K562 (cell line): ENCODE measurements at regions not wholly inside any gene's neighbourhood (a gene's known extent, or its start where the extent isn't known, plus 50 kb on each side); places are given as distances from the start of the nearest gene placed in this dataset.
"Not testable (repeated sequence)": the region's sequence is repeated elsewhere in the genome, so short reads cannot be mapped to it uniquely, and the experiment has no call there.

Experiments used
- ATAC-seq: fragments of 200-7000 bp; cut with Tn5 transposase; 3 replicates; pipeline ENCODE4 v1.9.1; 2020; ENCODE audit warnings: moderate library complexity
- BruUV-seq: library from RNA; stranded (reverse); fragments of 400-500 nt; replicated peaks from 2 replicates; lab custom pipeline; 2021; lab: Mats Ljungman, UMichigan
- CTCF ChIA-PET: fragments of 300-600 bp; formaldehyde crosslinking; extraction: SDS; loops from one replicate; lab custom pipeline; 2021; ENCODE audit warnings: low intra/inter-chr PET ratio; lab: Yijun Ruan, JAX
- POLR2A ChIA-PET: fragments of 300-600, 350-650 bp; sonication (Branson Sonifier 250); formaldehyde crosslinking; extraction: SDS; loops from one replicate; lab custom pipeline; 2021; ENCODE audit warnings: antibody characterized with exemption, inconsistent platforms; lab: Yijun Ruan, JAX
- DNase-seq, 4 experiments: peaks; one replicate each; pipeline versions ENCODE4 v3.0.0 to v3.0.0-alpha.2; 2011 to 2018; ENCODE audit warnings: low spot score in 3 of 4, mixed read lengths in 3 of 4; ENCODE audit errors: extremely low read depth in 1 of 4
- FAIRE-seq: peaks from 2 replicates; lab custom pipeline; 2011; peaks lifted over from hg19 to GRCh38; lab: Jason Lieb, UNC
- H2AFZ ChIP-seq: 2 replicates; pipeline ENCODE4 v1.6.0; 2011; ENCODE audit warnings: low read depth, low read length, control low read depth, inconsistent platforms
- H3K27ac ChIP-seq: fragments of 200-600 bp; 3 replicates; pipeline ENCODE4 v1.8.0; 2011; ENCODE audit warnings: low read depth, mild to moderate bottlenecking, control low read depth, inconsistent platforms, low read length, moderate library complexity, mixed read lengths; ENCODE audit errors: extremely low read depth
- H3K27me3 ChIP-seq, 2 experiments: fragments of 300-600 bp in 1 of 2; 2 replicates in 1 of 2; 3 replicates in 1 of 2; pipeline versions ENCODE4 v1.6.0 to v1.8.0; 2011; ENCODE audit warnings: inconsistent platforms in 2 of 2, low read length in 2 of 2, mild to moderate bottlenecking in 1 of 2, mixed read lengths in 1 of 2, moderate library complexity in 1 of 2; ENCODE audit not compliant: control insufficient read depth in 2 of 2, insufficient read depth in 2 of 2
- H3K36me3 ChIP-seq: fragments of 300-600 bp; 3 replicates; pipeline ENCODE4 v1.8.0; 2011; ENCODE audit warnings: mild to moderate bottlenecking, low read length, inconsistent platforms; ENCODE audit not compliant: control insufficient read depth, insufficient read depth
- H3K4me1 ChIP-seq, 2 experiments: fragments of 200-600 bp in 1 of 2; replicated peaks in 1 of 2; 2 replicates in 1 of 2; 3 replicates in 1 of 2; pipeline versions ENCODE4 v1.5.1 to v1.8.0; 2011; ENCODE audit warnings: inconsistent platforms in 2 of 2, low read length in 2 of 2, mild to moderate bottlenecking in 1 of 2, mixed read lengths in 1 of 2, moderate library complexity in 1 of 2; ENCODE audit not compliant: control insufficient read depth in 2 of 2, insufficient read depth in 2 of 2
- H3K4me2 ChIP-seq: 2 replicates; pipeline ENCODE4 v1.6.1; 2011; ENCODE audit warnings: low read length, control low read depth, inconsistent platforms, mixed read lengths; ENCODE audit not compliant: insufficient read depth
- H3K4me3 ChIP-seq: fragments of 200-600 bp; sonication (generic), shearing (Covaris generic); 2 replicates; pipeline ENCODE4 v1.5.1; 2016; ENCODE audit warnings: control low read depth, inconsistent platforms
- H3K79me2 ChIP-seq: fragments of 200-600 bp; 3 replicates; pipeline ENCODE4 v1.8.0; 2011; ENCODE audit warnings: low read length, inconsistent platforms; ENCODE audit not compliant: control insufficient read depth, insufficient read depth
- H3K9ac ChIP-seq, 2 experiments: 2 replicates each; pipeline versions ENCODE4 v1.6.0 to v1.6.1; 2011; ENCODE audit warnings: low read depth in 2 of 2, low read length in 2 of 2, control low read depth in 1 of 2, inconsistent platforms in 1 of 2, mild to moderate bottlenecking in 1 of 2, mixed read lengths in 1 of 2; ENCODE audit not compliant: insufficient read depth in 1 of 2
- H3K9me1 ChIP-seq: one replicate; pipeline ENCODE4 v1.6.0; 2011; ENCODE audit warnings: inconsistent platforms, mild to moderate bottlenecking, low read length, moderate library complexity; ENCODE audit not compliant: control insufficient read depth, insufficient read depth
- H3K9me3 ChIP-seq: replicated peaks from 2 replicates; pipeline ENCODE4 v1.5.1; 2011; ENCODE audit warnings: low read depth, low read length, inconsistent platforms; ENCODE audit not compliant: control insufficient read depth, insufficient read depth
- H4K20me1 ChIP-seq: replicated peaks from 2 replicates; pipeline ENCODE4 v1.6.1; 2011; ENCODE audit warnings: low read length, inconsistent platforms, mixed read lengths; ENCODE audit not compliant: control insufficient read depth, insufficient read depth
- C11orf30 ChIP-seq: fragments of 450-650 bp; IDR thresholded peaks from 2 replicates; pipeline ENCODE4 v1.6.1; 2016; ENCODE audit warnings: low read depth, mild to moderate bottlenecking
- CCAR2 ChIP-seq: fragments of 200-400 bp; formaldehyde crosslinking; IDR thresholded peaks from 2 replicates; pipeline ENCODE4 v1.6.1; 2017; ENCODE audit warnings: mild to moderate bottlenecking, low read depth, low read length
- ETV6 ChIP-seq, 3 experiments: fragments of 150-350 bp in 1 of 3; sonication (generic) in 1 of 3; formaldehyde crosslinking in 1 of 3; IDR thresholded peaks; 2 replicates each; pipeline versions ENCODE4 v1.6.1 to v1.8.0; 2014 to 2022; ENCODE audit warnings: borderline replicate concordance in 2 of 3, low read depth in 2 of 3, antibody characterized with exemption in 1 of 3, low read length in 1 of 3, mild to moderate bottlenecking in 1 of 3, missing genetic modification reagents in 1 of 3
- ID3 ChIP-seq, 2 experiments: fragments of 250-450 bp in 1 of 2; fragments of 450-650 bp in 1 of 2; sonication (Bioruptor Pico) in 1 of 2; IDR thresholded peaks; 2 replicates each; pipeline versions ENCODE4 v1.6.1 to v1.8.0; 2016 to 2021; ENCODE audit warnings: mild to moderate bottlenecking in 2 of 2, moderate library complexity in 2 of 2, missing compliant biosample characterization in 1 of 2, missing genetic modification characterization in 1 of 2
- NRF1 ChIP-seq, 2 experiments: fragments of 450-650 bp; IDR thresholded peaks in 1 of 2; conservative IDR thresholded peaks in 1 of 2; 2 replicates each; pipeline ENCODE4 v1.6.1; 2014; ENCODE audit warnings: mild to moderate bottlenecking in 2 of 2
- POLR2A ChIP-seq: fragments of 450-650 bp; conservative IDR thresholded peaks from 2 replicates; pipeline ENCODE4 v1.6.1; 2016
- RREB1 ChIP-seq: fragments of 250-450 bp; sonication (Bioruptor Pico); IDR thresholded peaks from 2 replicates; pipeline ENCODE4 v1.4.0; 2020
- SREBF2 ChIP-seq: sonication (generic); formaldehyde crosslinking; IDR thresholded peaks from 2 replicates; pipeline ENCODE4 v1.4.0; 2020; ENCODE audit warnings: mild to moderate bottlenecking, missing genetic modification reagents
- TAL1 ChIP-seq: fragments of 450-650 bp; IDR thresholded peaks from 2 replicates; pipeline ENCODE4 v1.6.1; 2016; ENCODE audit warnings: mild to moderate bottlenecking
- ZBTB8A ChIP-seq: fragments of 450-650 bp; IDR thresholded peaks from 2 replicates; pipeline ENCODE4 v1.6.1; 2018; ENCODE audit warnings: mild to moderate bottlenecking, moderate library complexity; ENCODE audit not compliant: partially characterized antibody
- in situ Hi-C: fragments of 300-500 bp; cut with MboI; formaldehyde crosslinking; loops from 4 replicates; pipeline ENCODE4 v1.15.0; 2018; ENCODE audit warnings: inconsistent platforms, mixed read lengths
- intact Hi-C: fragments of 100-400 bp; cut with micrococcal nuclease; formaldehyde crosslinking; loops from 2 replicates; pipeline ENCODE4 v1.14.2; 2022

DNA sequence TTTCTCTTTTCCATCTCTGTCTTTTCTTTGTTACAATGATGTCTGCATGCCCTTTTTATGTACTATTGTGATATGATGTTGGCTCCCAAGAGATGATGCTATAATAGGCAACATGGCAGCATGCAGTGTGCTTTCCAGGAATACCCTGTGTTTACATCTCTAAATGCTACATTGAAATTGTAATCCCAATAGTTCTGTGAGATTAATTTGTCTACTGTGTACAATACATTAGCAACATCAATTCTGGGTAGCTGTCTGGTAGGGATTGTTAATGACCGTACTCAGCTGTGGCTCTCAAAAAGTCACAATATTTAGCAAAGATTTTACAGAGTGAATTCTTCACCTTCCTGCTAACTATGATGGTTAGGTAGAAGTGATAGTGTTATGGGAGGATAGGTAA, 225.6 kb upstream of the MMS22L start (continued):
- TF ChIP-seq RREB1 (CRISPR knock-in tag) = no peak
- TF ChIP-seq POLR2A = no peak
- no peak for TF ChIP-seq SREBF2 (CRISPR knock-in tag)
- no peak for TF ChIP-seq CCAR2
- no peak for TF ChIP-seq C11orf30
- TF ChIP-seq NRF1 (conservative IDR thresholded peaks at IDR 0.05 in 1 of 2, IDR thresholded peaks at IDR 0.05 in 1 of 2) = no peak
- TF ChIP-seq TAL1 = no peak
- TF ChIP-seq ID3 (CRISPR knock-in tag; IDR thresholded peaks at IDR 0.05) = no peak
- TF ChIP-seq ID3 (tag; IDR thresholded peaks at IDR 0.05) = no peak
- TF ChIP-seq ZBTB8A = no peak
- TF ChIP-seq ETV6 (IDR thresholded peaks at IDR 0.05; ENCODE audit: borderline replicate concordance in 1 of 2, low read depth in 2 of 2, low read length in 1 of 2) = no peak
- no peak for TF ChIP-seq ETV6 (CRISPR knock-in tag; IDR thresholded peaks at IDR 0.05; ENCODE audit: borderline replicate concordance)

DNA sequence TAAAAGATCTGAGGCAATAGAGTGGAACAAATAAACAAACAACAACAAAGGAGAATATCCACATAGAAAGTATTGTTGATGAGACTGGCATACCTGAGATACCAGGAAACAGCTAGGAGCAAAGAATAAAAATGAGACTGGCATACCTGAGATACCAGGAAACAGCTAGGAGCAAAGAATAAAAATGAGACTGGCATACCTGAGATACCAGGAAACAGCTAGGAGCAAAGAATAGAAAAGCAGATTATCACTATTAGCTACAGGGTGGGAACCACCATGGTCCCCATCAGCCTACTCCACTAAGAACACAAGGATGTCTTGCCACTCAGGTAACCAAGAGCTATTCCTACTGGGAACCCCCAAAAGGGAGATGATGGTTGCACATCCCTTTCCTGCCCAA, 230.2 kb upstream of the MMS22L start:
- POLR2A ChIA-PET, CTCF ChIA-PET, FAIRE-seq: not testable (repeated sequence)

More for the DNA sequence above, 230.2 kb upstream of the MMS22L start:
- ATAC-seq, H3K9me3 ChIP-seq, H3K4me3 ChIP-seq, H3K27ac ChIP-seq, BruUV-seq, H3K9me1 ChIP-seq, H3K36me3 ChIP-seq, H3K9ac ChIP-seq, H3K4me2 ChIP-seq, in situ Hi-C loops, H2AFZ ChIP-seq, H3K79me2 ChIP-seq, H4K20me1 ChIP-seq, intact Hi-C loops, H3K4me1 ChIP-seq, DNase-seq, H3K27me3 ChIP-seq: not testable (repeated sequence)
